ENCODE measurements at regions not wholly inside any gene's neighbourhood (a gene's known extent, or its start where the extent isn't known, plus 50 kb on each side); places are given as distances from the start of the nearest gene placed in this dataset.

- no peak for TF ChIP-seq REST (IDR thresholded peaks at IDR 0.05; ENCODE audit: borderline replicate concordance)
- no peak for TF ChIP-seq REST (CRISPR knock-in tag; IDR thresholded peaks at IDR 0.05; ENCODE audit: low read depth)
- no peak for TF ChIP-seq ZKSCAN1 (IDR thresholded peaks at IDR 0.05; ENCODE audit: low read depth, low read length)
- TF ChIP-seq ZNF133 (CRISPR knock-in tag; IDR thresholded peaks at IDR 0.05) = no peak
- TF ChIP-seq POLR3A (IDR thresholded peaks at IDR 0.05; ENCODE audit: borderline replicate concordance, extremely low read depth, insufficient read depth, insufficient read length) = no peak
- no peak for TF ChIP-seq TBL1XR1 (IDR thresholded peaks at IDR 0.05; ENCODE audit: low read length in 2 of 2)
- TF ChIP-seq NFYB (IDR thresholded peaks at IDR 0.05; ENCODE audit: extremely low read depth, insufficient read length) = no peak
- TF ChIP-seq CCNT2 (IDR thresholded peaks at IDR 0.05; ENCODE audit: borderline replicate concordance, extremely low read depth, insufficient read length, low read depth, low read length) = no peak
Measured at GRCh38 chr12:38540156-38540555, 223.6 kb downstream of the ALG10B start (continued).
